Hematopoietic multipotent progenitor cell (in vitro differentiated cells): ENCODE measurements at regions not wholly inside any gene's neighbourhood (a gene's known extent, or its start where the extent isn't known, plus 50 kb on each side); places are given as distances from the start of the nearest gene placed in this dataset. TPM values are rescaled to one million over a fixed set of nuclear protein-coding genes. Genes with fewer than 3 reads are reported as not detected.
A peak's percentile ranks its signal among the peaks of the same experiment; 100 is the strongest.
"Not testable (repeated sequence)": the region's sequence is repeated elsewhere in the genome, so short reads cannot be mapped to it uniquely, and the experiment has no call there.

Experiments used
- DNase-seq, 3 donors: peaks; one replicate each; pipeline ENCODE4 v3.0.0-alpha.2; 2011 to 2015; ENCODE audit warnings: low read depth in 2 of 3, low spot score in 2 of 3
- small RNA-seq: library from RNA; depleted of rRNA; stranded (forward); fragments of <200 nt; gene quantifications from one replicate; pipeline ENCODE3, GENCODE V24; 2012

- not testable (repeated sequence) for DNase-seq
These were observed 67.4 kb upstream of the KIF2A start for GRCh38 chr5:62238584-62238983.

- not testable (repeated sequence) for DNase-seq
These were observed 65.5 kb upstream of the KIF2A start for GRCh38 chr5:62240494-62240893.

GRCh38 chr5:62242000-62242399 lies 64.0 kb upstream of the KIF2A start:
- DNase-seq = not testable (repeated sequence)

GRCh38 chr5:62243046-62243445 lies 63.0 kb upstream of the KIF2A start:
- DNase-seq = not testable (repeated sequence)

- DNase-seq = not testable (repeated sequence)
These were observed 57.8 kb upstream of the KIF2A start for GRCh38 chr5:62248192-62248591.

- DNase-seq = not testable (repeated sequence)
These were observed 55.9 kb upstream of the KIF2A start for GRCh38 chr5:62250085-62250484.

GRCh38 chr5:62250919-62251318 lies 55.1 kb upstream of the KIF2A start:
- not testable (repeated sequence) for DNase-seq

- not testable (repeated sequence) for DNase-seq
These were observed 53.5 kb upstream of the KIF2A start for GRCh38 chr5:62252519-62252918.

- not testable (repeated sequence) for DNase-seq
These were observed 50.5 kb upstream of the KIF2A start for GRCh38 chr5:62255551-62255950.

- peak in 1 of 3 donors; percentile 3 for DNase-seq
These were observed 49.6 kb upstream of the KIF2A start for GRCh38 chr5:62256161-62257019.

Small RNA genes lying in the stretch of these regions (small RNA-seq; reads per million reads assigned to genes)
- gene RN7SKP157 (not detected), gene RNU6-913P (not detected)
